ENCODE measurements at regions not wholly inside any gene's neighbourhood (a gene's known extent, or its start where the extent isn't known, plus 50 kb on each side); places are given as distances from the start of the nearest gene placed in this dataset.
"Not testable (repeated sequence)": the region's sequence is repeated elsewhere in the genome, so short reads cannot be mapped to it uniquely, and the experiment has no call there.

DNA sequence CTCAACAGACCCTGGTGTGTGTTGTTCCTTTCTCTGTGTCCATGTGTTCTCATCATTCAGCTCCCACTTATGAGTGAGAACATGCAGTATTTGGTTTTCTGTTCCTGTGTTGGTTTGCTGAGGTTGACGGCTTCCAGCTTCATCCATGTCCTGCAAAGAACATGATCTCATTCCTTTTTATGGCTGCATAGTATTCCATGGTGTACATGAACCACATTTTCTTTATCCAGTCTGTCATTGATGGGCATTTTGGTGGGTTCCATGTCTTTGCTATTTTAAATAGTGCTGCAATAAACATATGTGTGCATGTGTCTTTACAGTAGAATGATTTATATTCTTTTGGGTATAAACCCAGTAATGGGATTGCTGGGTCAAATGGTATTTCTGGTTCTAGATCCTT lies 88.9 kb downstream of the BTG1 start:
- TF ChIP-seq CTCF (IDR thresholded peaks at IDR 0.05 in 8 of 11, conservative IDR thresholded peaks at IDR 0.05 in 3 of 11); POLR2A (IDR thresholded peaks at IDR 0.05); POLR2AphosphoS5 (IDR thresholded peaks at IDR 0.05): not testable (repeated sequence)
